NCI-H1436 (cell line): ENCODE measurements at regions not wholly inside any gene's neighbourhood (a gene's known extent, or its start where the extent isn't known, plus 50 kb on each side); places are given as distances from the start of the nearest gene placed in this dataset.
"Not testable (repeated sequence)": the region's sequence is repeated elsewhere in the genome, so short reads cannot be mapped to it uniquely, and the experiment has no call there.

Experiments used
- DNase-seq: peaks from one replicate; lab custom pipeline; 2025; lab: John Stamatoyannopoulos, UW

- DNase-seq: no peak
Observed at GRCh38 chr16:64724339-64724738, 397.5 kb downstream of the CDH11 start.

DNA sequence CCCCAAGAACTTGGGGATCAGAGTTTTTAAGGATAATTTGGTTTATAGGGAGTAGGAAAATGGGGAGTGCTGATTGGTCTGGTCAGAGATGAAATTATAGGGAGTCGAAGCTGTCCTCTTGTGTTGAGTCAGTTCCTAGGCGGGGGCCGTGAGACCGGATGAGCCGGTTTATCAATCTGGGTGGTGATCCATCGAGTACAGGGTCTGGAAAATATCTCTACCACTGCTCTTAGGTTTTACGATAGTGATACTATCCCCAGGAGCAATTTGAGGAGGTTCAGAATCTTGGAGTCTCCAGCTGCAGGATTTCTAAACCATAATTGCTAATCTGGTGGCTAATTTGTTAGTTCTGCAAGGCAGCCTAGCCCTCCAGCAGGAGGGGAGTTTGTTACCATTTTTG is 403.4 kb downstream of the CDH11 start:
- DNase-seq: no peak

DNA sequence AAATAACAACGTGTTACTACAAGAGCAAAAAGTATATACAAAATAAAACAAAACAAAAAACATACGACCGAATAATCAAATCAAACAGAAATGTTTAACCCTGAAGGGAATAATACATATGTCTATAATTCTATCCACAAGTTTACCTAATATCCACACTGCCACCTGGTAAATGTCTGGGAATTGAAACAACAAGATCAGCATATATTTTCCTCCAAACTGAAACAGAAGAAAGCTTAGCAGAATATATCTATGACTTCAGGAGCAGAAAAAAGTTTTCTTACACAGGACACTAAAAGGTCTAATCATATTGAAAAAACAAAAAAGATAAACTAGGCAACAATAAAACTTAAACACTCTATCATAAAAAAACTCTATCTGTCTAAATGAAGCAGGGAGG is 404.0 kb downstream of the CDH11 start:
- no peak for DNase-seq

- no peak for DNase-seq
Observed at GRCh38 chr16:64715624-64716023, 406.2 kb downstream of the CDH11 start.

- DNase-seq: no peak
Observed at GRCh38 chr16:64712026-64712425, 409.8 kb downstream of the CDH11 start.

DNA sequence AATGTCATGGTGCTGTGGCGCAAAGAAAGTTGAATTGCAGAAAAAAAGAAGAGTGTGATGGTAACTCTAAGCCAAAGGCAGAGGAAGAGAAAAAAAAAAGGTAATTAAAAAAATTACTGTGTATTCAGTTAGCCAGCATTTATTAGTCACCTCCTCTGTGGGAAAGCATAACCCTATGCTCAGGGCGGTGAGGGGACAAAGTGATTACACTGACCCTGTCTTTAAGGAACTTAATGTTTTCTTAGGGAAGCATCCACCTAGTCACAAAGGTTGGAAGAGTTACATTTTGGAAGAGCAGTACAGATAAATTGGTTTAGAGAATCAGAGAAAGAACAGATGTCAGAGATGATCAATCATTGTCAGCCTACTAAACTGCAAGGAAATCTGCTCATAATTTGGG is 410.3 kb downstream of the CDH11 start:
- no peak for DNase-seq

- no peak for DNase-seq
Observed at GRCh38 chr16:64711026-64711425, 410.8 kb downstream of the CDH11 start.

GRCh38 chr16:64705443-64705842 is 416.4 kb downstream of the CDH11 start:
- DNase-seq: no peak

DNA sequence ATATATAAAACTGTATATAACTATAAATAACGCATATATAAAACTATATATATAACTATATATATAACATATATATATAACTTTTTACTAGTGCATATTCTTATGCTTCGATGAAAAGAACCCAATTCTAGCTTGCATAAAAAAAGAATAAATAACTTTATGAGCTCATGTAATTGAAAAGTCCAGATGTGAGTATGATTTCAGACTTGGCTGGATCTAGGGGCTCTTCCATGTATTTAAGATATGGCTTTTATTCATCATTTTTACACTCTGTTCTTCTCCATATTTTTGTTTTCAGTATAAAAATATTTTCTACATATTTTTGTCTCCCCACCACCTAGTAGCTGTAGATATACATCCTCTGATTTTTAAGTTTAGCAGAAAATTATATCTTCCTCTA is 417.5 kb downstream of the CDH11 start:
- no peak for DNase-seq

- no peak for DNase-seq
Observed at GRCh38 chr16:64702415-64702814, 419.4 kb downstream of the CDH11 start.

DNA sequence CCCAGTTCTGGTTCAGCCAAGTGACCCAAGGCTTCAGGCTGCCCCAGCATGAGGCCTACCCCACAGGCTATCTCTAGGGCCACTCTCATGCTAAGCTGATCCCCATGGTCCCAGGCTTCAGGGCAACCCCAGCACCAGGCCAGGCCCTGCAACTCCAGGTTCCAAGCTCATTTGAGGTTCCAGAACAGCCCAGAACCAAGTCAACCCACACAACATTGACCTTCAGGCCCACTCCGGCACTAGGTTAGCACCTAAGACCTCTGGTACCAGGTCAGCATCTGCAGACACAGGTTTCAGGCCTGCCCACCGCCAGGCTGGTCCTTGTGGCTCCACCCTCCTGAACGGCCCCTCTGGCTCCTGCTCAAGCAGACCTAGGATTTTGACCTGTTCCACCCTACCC is 421.2 kb downstream of the CDH11 start:
- DNase-seq: no peak

DNA sequence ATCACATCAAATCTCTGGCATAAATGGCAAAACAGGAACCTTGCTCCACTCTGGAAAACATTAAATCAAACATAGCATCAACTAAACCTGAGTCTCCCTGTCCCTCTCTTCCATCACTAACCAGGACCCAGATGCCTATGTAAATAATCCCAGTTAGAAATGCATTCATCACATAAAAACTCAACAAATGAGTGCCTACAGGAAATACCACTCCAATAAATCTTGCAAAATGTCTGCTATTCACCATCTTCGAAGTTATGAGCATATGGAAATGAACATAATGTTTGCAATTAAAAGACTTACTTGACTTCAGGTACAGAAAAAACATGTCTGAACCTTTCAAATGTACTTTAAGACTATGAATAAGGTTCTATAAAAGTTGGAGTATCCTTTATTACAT is 425.0 kb downstream of the CDH11 start:
- DNase-seq: no peak

GRCh38 chr16:64695684-64696083 is 426.2 kb downstream of the CDH11 start:
- no peak for DNase-seq

GRCh38 chr16:64693946-64694345 is 427.9 kb downstream of the CDH11 start:
- DNase-seq: no peak

- no peak for DNase-seq
Observed at GRCh38 chr16:64687786-64688185, 434.1 kb downstream of the CDH11 start.

- no peak for DNase-seq
Observed at GRCh38 chr16:64687123-64687522, 434.7 kb downstream of the CDH11 start.

DNA sequence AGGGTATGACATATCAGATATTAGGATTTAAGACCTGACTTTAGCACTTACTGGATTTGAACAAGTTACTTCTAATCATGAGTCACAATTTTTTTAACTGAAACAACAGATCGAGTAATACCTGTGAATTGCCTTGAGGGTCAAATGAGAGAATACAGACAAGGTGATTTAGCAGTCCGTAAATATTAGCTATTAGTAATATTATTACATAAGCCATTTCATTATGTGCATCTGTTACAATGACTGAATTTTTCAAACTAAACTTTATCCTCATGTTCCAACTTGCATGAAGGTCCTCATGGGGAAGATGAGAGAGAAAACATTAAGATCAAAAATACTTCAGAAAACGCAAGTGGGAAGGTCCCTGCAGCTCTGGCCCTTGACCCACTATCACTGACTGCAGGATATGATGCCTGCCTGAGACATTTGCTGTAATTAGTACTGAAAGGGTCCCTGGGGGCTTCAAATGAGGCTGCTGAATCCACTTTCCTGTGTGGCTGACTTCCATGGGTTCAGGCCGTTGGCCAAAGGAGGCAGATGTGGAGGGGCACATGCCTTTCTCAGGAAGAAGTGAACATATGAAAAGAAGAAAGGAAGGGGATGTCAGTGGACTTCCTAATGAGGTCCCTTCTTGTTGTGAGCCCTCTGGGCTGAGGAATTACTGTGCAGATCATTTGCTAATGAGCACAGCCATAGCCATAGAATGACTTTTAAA is 441.7 kb downstream of the CDH11 start:
- no peak for DNase-seq

DNA sequence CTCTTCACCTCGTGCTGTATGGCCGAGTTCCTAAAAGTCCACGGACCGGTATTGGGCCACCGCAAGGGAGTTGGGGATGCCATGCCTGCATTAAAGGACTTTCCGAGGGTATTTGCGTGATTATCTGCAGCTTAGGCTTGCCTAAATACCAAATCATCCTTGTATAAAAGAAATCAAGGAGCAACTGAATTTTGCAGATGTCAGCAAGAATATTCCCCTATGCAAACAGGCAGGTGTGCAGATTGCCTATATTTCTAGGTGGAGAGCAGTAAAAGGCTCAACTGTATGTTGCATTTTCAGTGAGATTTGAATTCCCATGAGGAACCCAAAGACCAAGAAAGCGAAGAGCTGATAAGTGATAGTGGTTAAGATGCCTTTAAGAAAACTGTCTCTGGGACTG is 452.3 kb downstream of the CDH11 start:
- no peak for DNase-seq

GRCh38 chr16:64667334-64667877 is 454.5 kb downstream of the CDH11 start:
- no peak for DNase-seq

DNA sequence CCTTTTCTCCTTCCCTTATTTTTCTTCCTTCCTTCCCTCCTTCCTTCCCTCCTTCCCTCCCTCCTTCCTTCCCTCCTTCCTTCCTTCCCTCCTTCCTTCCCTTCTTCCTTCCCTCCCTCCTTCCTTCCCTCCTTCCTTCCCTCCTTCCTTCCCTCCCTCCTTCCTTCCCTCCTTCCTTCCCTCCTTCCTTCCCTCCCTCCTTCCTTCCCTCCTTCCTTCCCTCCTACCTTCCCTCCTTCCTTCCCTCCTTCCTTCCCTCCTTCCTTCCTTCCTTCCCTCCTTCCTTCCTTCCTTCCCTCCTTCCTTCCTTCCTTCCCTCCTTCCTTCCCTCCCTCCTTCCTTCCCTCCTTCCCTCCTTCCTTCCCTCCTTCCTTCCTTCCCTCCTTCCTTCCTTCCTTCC is 459.6 kb downstream of the CDH11 start:
- DNase-seq: not testable (repeated sequence)

DNA sequence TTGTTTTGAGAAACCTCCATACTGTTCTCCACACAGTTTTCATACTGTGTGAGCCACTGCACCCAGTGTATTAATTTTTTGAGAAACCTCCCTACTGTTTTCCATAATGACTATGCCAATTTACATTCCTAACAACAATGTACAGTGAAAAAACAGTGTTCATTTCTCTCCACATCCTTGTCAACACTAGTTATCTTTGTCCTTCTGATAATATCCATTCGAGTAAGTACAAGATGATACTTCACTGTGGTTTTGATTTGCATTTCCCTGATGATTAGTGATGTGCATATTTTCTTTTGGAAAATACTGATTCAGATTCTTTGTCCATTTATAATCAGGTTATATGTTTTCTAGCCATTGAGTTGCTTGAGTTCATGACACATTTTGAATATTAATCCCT is 462.0 kb downstream of the CDH11 start:
- no peak for DNase-seq

GRCh38 chr16:64657316-64658011 is 464.4 kb downstream of the CDH11 start:
- DNase-seq: no peak

- DNase-seq: no peak
Observed at GRCh38 chr16:64656471-64656870, 465.4 kb downstream of the CDH11 start.

GRCh38 chr16:64654178-64654577 is 467.7 kb downstream of the CDH11 start:
- no peak for DNase-seq
